ENCODE measurements at regions not wholly inside any gene's neighbourhood (a gene's known extent, or its start where the extent isn't known, plus 50 kb on each side); places are given as distances from the start of the nearest gene placed in this dataset.
A peak's percentile ranks its signal among the peaks of the same experiment; 100 is the strongest.
"Not testable (repeated sequence)": the region's sequence is repeated elsewhere in the genome, so short reads cannot be mapped to it uniquely, and the experiment has no call there.

DNA sequence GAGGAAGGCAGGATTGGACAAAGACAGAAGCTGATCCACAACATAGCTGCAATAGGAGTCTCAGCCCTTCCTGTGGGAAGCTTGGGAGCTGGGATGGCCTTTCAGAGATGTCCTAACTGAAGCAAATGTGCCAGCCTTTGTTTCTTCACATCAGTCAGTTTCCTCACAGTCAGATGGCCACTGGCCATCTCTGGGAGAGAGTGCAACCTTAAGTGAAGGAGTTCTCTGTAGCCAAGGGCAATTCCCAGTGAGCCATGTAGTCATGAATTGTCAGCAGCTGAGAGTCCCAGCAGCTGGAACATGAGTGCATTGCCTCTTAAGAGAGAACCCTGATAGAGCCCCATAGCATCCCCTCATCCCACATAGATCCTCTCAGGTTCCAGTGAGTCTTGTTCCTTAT, 89.1 kb upstream of the LIFR start:
- DNase-seq, result no peak

- no peak for DNase-seq
These were observed 92.4 kb upstream of the LIFR start for GRCh38 chr5:38648703-38649291.

DNA sequence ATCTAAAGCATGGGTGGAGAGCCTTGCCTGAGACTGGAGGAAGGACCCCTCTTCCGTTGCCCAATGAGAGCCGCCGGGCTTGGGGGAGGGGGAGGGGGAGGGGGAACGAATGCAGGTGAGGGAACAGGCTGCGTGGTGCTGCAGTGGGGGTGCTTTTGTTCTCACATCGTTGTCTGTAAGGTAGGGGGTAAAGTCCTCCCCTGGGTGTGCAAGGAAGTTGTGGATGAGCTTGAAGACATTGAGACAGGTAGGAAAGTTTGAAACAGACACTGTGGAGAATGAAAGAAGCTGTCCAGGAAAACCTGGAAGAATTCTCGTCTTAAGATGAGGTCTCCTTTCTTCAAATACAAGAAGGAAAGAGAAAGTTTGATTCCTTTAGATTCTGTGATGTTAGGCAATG, 94.1 kb upstream of the LIFR start:
- DNase-seq, result no peak

GRCh38 chr5:38650946-38651345, 94.5 kb upstream of the LIFR start:
- DNase-seq, result no peak

DNA sequence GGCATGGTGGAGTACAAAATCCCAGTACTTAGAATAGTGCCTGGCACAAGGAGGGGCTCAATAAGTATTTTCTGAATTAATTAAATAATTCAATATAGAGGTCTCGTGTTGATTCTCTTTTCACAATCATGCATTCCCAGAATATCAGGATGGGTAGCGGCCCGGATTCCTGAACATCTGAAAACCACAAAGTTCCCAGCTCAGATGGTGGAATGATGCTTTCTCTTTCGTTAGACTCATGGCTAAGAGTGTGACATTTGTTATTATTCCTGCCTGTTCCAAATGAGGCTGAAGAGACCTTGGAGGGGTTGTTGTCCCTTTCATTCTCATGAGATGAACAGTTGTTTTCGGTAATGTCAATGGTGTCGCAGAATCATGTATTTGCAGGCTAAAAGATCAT, 95.4 kb upstream of the LIFR start:
- DNase-seq, result no peak

- DNase-seq, result no peak
These were observed 96.9 kb upstream of the LIFR start for GRCh38 chr5:38653389-38653788.

DNA sequence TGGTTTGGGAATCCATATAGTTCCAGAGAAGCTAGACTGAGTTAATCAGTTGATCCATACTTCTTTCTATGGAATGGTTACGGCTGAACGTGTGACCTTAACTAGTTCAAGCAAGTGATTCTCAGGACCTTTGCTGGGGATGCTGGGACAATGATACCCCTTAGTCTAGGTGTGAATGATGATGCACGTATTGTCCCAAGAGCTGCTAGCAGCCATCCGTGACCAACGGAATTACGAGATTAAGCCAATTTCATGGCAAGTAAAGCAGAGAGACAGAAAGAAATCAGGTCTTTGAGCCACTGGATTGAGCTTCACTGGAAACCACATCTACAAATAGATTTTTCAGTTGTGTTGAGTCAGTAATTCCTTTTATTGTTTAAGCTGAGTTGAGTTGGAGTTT, 99.2 kb upstream of the LIFR start:
- DNase-seq, result no peak

GRCh38 chr5:38656568-38656967, 100.1 kb upstream of the LIFR start:
- DNase-seq, result no peak

- DNase-seq, result no peak
These were observed 100.6 kb upstream of the LIFR start for GRCh38 chr5:38657020-38657419.

DNA sequence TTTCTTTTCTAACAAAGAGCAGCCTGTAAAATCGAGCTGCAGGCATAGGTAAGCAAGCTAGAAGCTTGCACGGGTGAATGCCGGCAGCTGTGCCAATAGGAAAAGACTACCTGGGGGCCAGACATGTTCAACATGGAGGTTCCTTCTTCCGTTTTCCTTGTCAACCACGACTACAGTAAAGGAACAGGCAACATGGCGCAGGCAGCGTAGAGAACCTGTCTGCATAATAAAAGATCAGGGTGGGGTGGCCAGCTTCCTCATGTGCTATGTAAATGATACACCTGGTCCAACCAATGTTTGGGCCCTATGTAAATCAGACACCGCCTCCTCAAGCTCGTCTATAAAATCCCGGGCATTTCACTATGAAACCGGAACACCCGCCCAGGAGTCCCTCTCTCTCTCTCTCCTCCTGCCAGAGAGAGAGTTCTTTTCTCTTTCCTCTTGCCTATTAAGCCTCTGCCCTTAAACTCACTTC, 103.8 kb upstream of the LIFR start:
- no peak for DNase-seq

- no peak for DNase-seq
These were observed 105.6 kb upstream of the LIFR start for GRCh38 chr5:38662090-38662489.

DNA sequence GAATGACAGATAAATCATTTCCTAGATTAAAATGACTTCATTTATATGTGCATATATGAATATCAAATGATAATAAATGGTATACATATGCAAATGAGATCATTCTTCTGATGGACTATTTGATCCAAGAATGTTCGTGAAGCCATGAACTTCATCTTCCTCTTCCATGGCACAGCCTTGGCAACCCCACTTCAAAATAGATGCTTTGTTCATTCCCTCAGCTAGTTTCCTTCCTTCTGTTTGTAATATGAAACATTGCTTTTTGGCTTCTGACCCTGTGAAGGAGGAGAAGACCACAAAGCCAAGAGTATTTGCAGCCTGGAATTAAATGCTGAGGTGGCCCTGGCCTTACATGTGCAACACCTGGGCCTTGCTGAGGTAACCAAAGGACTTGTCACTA, 106.8 kb upstream of the LIFR start:
- DNase-seq, result no peak

- DNase-seq, result no peak
These were observed 110.4 kb upstream of the LIFR start for GRCh38 chr5:38666668-38667498.

DNA sequence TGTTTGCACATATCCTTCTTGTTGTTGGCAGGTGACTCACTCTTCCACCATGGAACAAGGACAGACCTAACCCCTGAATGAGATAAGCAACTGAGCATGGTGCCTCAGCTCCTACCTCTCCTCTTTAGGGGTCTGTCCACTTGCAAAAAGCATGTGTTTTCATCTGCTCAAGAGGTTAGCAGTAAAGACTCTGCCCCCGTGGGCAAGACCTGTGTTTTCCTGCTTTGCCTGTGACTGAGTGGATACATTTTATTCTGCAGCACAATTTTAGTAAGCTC, 111.0 kb upstream of the LIFR start:
- no peak for DNase-seq

DNA sequence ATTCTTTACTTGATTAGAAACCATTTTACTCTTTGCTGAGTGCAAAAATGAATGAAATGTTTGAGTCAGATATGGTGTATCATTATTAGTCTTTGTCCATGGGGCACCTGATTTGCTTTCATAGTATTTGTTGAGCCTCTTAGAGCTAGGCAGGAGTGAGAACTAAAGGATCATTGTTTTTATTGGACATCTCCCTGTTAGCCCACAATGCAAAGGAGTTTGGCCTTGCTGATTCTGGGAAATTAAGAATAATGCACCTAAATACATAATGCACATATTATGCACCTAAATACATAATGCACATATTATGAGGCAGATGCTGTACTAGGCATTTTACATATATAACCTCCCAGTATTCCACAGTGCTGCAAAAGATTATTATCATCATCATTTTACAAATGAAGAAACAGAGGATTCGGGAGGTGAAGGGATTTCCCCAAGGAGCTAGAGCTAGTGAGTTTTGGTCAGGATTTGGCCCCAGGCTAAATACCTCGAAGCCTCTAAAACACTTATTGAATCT, 113.0 kb upstream of the LIFR start:
- no peak for DNase-seq

DNA sequence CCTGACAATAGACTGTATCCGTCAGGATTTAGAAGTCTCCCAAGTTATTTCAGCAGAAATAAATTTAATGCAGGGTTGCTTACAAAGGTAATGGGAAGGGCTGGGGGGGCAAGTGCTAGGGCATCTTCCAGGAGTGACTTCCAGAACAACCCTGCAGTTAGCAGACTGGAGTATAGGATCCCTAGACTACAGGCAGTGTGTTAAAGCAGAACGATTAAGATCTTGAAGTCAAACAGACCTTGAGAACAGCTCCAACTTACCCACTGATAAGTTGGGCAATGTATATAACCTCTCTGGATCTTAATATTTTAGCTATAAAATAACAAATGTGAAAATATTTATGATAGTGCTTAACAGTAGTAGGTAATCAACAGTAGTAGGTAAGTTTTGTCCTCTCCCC, 113.6 kb upstream of the LIFR start:
- no peak for DNase-seq

DNA sequence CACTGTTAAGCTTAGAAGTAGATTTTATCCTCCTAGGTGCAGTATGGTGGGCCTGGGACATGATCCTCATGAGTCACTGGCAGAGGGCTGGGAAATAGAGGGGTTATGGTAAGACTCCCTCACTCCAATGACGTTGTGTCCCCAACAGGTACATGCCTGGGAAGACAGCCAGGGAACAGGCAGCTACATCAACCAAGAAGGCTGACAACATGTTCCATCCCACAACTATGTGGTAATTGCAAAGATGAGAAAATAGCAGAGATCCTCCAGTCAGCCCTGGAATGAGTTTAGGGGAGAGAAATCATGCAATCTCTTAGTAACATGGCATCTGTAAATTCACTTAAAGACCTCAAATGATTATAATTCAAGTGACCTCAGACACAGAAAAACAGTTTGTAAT, 114.4 kb upstream of the LIFR start:
- DNase-seq, result no peak

DNA sequence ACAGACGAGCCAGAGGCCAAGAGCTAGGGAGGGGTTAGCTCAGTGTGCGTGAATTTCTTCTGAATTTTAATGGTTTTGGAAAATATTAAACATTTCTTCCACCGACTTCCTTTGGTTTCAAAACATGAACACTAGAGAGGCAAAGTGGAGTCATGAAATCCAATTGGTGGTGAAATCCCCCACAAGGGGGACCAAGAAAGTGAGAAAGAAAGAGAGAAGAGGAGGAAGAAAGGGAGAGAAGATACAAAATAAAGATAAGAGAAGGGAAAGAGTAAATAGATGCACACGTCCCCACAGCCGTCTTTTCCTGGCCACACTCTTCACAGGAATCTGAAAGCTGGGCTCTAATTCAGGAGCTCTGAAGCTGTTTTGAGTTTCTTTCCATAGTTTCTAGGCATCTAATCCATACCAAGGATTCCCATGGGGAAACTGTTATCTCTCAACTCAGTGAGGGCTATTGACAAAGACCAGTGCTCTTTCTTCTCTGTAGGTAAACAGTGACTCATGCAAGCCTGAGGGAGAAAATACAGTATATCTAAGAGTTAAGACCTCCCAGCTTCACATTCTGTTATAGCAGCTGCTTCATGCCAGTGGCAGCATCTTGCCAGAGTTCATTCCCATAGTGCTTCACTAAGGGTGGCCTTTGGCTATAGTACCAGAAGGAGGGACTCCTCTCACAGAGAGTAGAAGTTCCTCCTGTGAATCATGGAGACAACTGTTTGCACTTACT, 115.8 kb upstream of the LIFR start:
- DNase-seq, result peak; percentile 43

GRCh38 chr5:38673671-38674071, 117.2 kb upstream of the LIFR start:
- no peak for DNase-seq

- DNase-seq, result no peak
These were observed 119.0 kb upstream of the LIFR start for GRCh38 chr5:38675443-38675842.

GRCh38 chr5:38677636-38678035, 121.2 kb upstream of the LIFR start:
- no peak for DNase-seq

DNA sequence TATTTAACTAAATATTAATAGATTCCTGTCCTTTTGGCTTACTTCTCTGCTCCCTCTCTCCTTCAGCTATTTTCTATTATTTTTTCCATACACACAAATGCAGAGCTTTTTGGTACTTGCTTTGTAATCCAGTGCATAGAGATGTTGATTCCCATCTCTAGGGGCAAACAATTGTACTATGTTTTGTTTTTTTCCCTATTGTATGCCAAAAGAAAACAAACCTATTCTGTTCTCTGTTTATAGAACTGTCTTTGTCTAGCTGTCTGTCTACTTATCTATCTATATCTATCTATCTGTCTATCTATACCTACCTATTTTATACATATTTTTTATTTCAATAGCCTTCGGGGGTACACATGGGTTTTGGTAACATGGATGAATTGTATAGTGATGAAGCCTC, 121.6 kb upstream of the LIFR start:
- no peak for DNase-seq

GRCh38 chr5:38678697-38679096, 122.3 kb upstream of the LIFR start:
- not testable (repeated sequence) for DNase-seq
